ENCODE measurements at regions not wholly inside any gene's neighbourhood (a gene's known extent, or its start where the extent isn't known, plus 50 kb on each side); places are given as distances from the start of the nearest gene placed in this dataset.

GRCh38 chr1:188584119-188584518 is 1755.4 kb downstream of the PLA2G4A start:
- Histone ChIP-seq H4K91ac (ENCODE audit: low read depth, low read length) (no peak overlapping the region), H3K9ac (ENCODE audit: low read length) (no peak overlapping the region), H4K12ac (ENCODE audit: low read depth, low read length) (no peak overlapping the region), H3K4me2 (ENCODE audit: low read length) (no peak overlapping the region), H3K18ac (ENCODE audit: low read length) (no peak overlapping the region), H3K27me3 (ENCODE audit: insufficient read depth, low read length) (no peaks in the 10 kb centered on the region), H3K9me3 (ENCODE audit: insufficient read depth, low read depth, low read length) (no peaks in the 10 kb centered on the region), H3K4ac (ENCODE audit: low read depth, low read length) (no peak overlapping the region), H2AFZ (ENCODE audit: insufficient read depth, low read length, poor library complexity) (no peak overlapping the region), H2BK12ac (ENCODE audit: low read length) (no peak overlapping the region), H3K4me3 (ENCODE audit: low read depth, low read length) (no peak overlapping the region), H2BK120ac (ENCODE audit: insufficient read depth, low read length, poor library complexity) (no peak overlapping the region), H2BK5ac (ENCODE audit: low read depth, low read length, poor library complexity) (no peak overlapping the region), H3K79me1 (ENCODE audit: low read length) (no peaks in the 10 kb centered on the region), H3K4me1 (ENCODE audit: control insufficient read depth in 1 of 2, insufficient read depth in 2 of 2, low read length in 2 of 2) (no peaks in the 10 kb centered on the region), H3K23ac (ENCODE audit: low read length) (no peak overlapping the region), H3K27ac (ENCODE audit: low read depth, low read length) (no peak overlapping the region), H3K14ac (ENCODE audit: low read length) (no peak overlapping the region), H2AK5ac (ENCODE audit: low read length) (no peak overlapping the region), H4K8ac (ENCODE audit: low read depth, low read length) (no peak overlapping the region), H3K79me2 (ENCODE audit: control insufficient read depth, insufficient read depth, low read length, poor library complexity) (no peaks in the 10 kb centered on the region), H3K36me3 (ENCODE audit: control insufficient read depth in 1 of 2, insufficient read depth in 2 of 2, low read length in 2 of 2) (no peaks in the 10 kb centered on the region)
- no peak for DNase-seq
- no CpG with 5 or more reads among the region's 2 CpGs for WGBS (ENCODE audit: extremely low coverage, insufficient coverage, insufficient read length)

- Histone ChIP-seq H3K4me2 (ENCODE audit: low read length) (no peak overlapping the region), H3K27me3 (ENCODE audit: insufficient read depth, low read length) (no peaks in the 10 kb centered on the region), H3K14ac (ENCODE audit: low read length) (no peak overlapping the region), H2BK5ac (ENCODE audit: low read depth, low read length, poor library complexity) (no peak overlapping the region), H3K79me1 (ENCODE audit: low read length) (no peaks in the 10 kb centered on the region), H3K4ac (ENCODE audit: low read depth, low read length) (no peak overlapping the region), H3K4me1 (ENCODE audit: control insufficient read depth in 1 of 2, insufficient read depth in 2 of 2, low read length in 2 of 2) (no peaks in the 10 kb centered on the region), H2BK120ac (ENCODE audit: insufficient read depth, low read length, poor library complexity) (no peak overlapping the region), H4K91ac (ENCODE audit: low read depth, low read length) (no peak overlapping the region), H3K27ac (ENCODE audit: low read depth, low read length) (no peak overlapping the region), H4K8ac (ENCODE audit: low read depth, low read length) (no peak overlapping the region), H3K4me3 (ENCODE audit: low read depth, low read length) (no peak overlapping the region), H3K18ac (ENCODE audit: low read length) (no peak overlapping the region), H3K23ac (ENCODE audit: low read length) (no peak overlapping the region), H2AK5ac (ENCODE audit: low read length) (no peak overlapping the region), H2BK12ac (ENCODE audit: low read length) (no peak overlapping the region), H3K79me2 (ENCODE audit: control insufficient read depth, insufficient read depth, low read length, poor library complexity) (no peaks in the 10 kb centered on the region), H4K12ac (ENCODE audit: low read depth, low read length) (no peak overlapping the region), H3K9ac (ENCODE audit: low read length) (no peak overlapping the region), H3K9me3 (ENCODE audit: insufficient read depth, low read depth, low read length) (no peaks in the 10 kb centered on the region), H3K36me3 (ENCODE audit: control insufficient read depth in 1 of 2, insufficient read depth in 2 of 2, low read length in 2 of 2) (no peaks in the 10 kb centered on the region), H2AFZ (ENCODE audit: insufficient read depth, low read length, poor library complexity) (no peak overlapping the region)
- no peak for DNase-seq
- no CpG with 5 or more reads among the region's 1 CpG for WGBS (ENCODE audit: extremely low coverage, insufficient coverage, insufficient read length)
Measured at GRCh38 chr1:188590641-188591040, 1761.9 kb downstream of the PLA2G4A start.

- no peak overlapping the region for H4K12ac ChIP-seq (ENCODE audit: low read depth, low read length)
- no peak overlapping the region for H2AFZ ChIP-seq (ENCODE audit: insufficient read depth, low read length, poor library complexity)
- no peaks in the 10 kb centered on the region for H3K36me3 ChIP-seq (ENCODE audit: control insufficient read depth in 1 of 2, insufficient read depth in 2 of 2, low read length in 2 of 2)
- no peaks in the 10 kb centered on the region for H3K4me1 ChIP-seq (ENCODE audit: control insufficient read depth in 1 of 2, insufficient read depth in 2 of 2, low read length in 2 of 2)
- H3K79me1 ChIP-seq (ENCODE audit: low read length) = no peaks in the 10 kb centered on the region
- H2BK5ac ChIP-seq (ENCODE audit: low read depth, low read length, poor library complexity) = no peak overlapping the region
- H3K79me2 ChIP-seq (ENCODE audit: control insufficient read depth, insufficient read depth, low read length, poor library complexity) = no peaks in the 10 kb centered on the region
- H3K23ac ChIP-seq (ENCODE audit: low read length) = no peak overlapping the region
- no peak for DNase-seq
- no CpG with 5 or more reads among the region's 5 CpGs for WGBS (ENCODE audit: extremely low coverage, insufficient coverage, insufficient read length)
- H3K27me3 ChIP-seq (ENCODE audit: insufficient read depth, low read length) = no peaks in the 10 kb centered on the region
- no peak overlapping the region for H2BK120ac ChIP-seq (ENCODE audit: insufficient read depth, low read length, poor library complexity)
- H3K9ac ChIP-seq (ENCODE audit: low read length) = no peak overlapping the region
- H3K18ac ChIP-seq (ENCODE audit: low read length) = no peak overlapping the region
- no peaks in the 10 kb centered on the region for H3K9me3 ChIP-seq (ENCODE audit: insufficient read depth, low read depth, low read length)
- no peak overlapping the region for H3K4me2 ChIP-seq (ENCODE audit: low read length)
- H3K27ac ChIP-seq (ENCODE audit: low read depth, low read length) = no peak overlapping the region
- H3K4ac ChIP-seq (ENCODE audit: low read depth, low read length) = no peak overlapping the region
- H4K8ac ChIP-seq (ENCODE audit: low read depth, low read length) = no peak overlapping the region
- no peak overlapping the region for H2BK12ac ChIP-seq (ENCODE audit: low read length)
- no peak overlapping the region for H4K91ac ChIP-seq (ENCODE audit: low read depth, low read length)
- H2AK5ac ChIP-seq (ENCODE audit: low read length) = no peak overlapping the region
- no peak overlapping the region for H3K4me3 ChIP-seq (ENCODE audit: low read depth, low read length)
- no peak overlapping the region for H3K14ac ChIP-seq (ENCODE audit: low read length)
Measured at GRCh38 chr1:188594542-188595235, 1765.9 kb downstream of the PLA2G4A start.

- Histone ChIP-seq H3K79me1 (ENCODE audit: low read length) (no peaks in the 10 kb centered on the region), H2BK12ac (ENCODE audit: low read length) (no peak overlapping the region), H2AFZ (ENCODE audit: insufficient read depth, low read length, poor library complexity) (no peak overlapping the region), H4K8ac (ENCODE audit: low read depth, low read length) (peak overlapping the region; percentile 60), H3K36me3 (ENCODE audit: control insufficient read depth in 1 of 2, insufficient read depth in 2 of 2, low read length in 2 of 2) (no peaks in the 10 kb centered on the region), H3K79me2 (ENCODE audit: control insufficient read depth, insufficient read depth, low read length, poor library complexity) (no peaks in the 10 kb centered on the region), H3K4me3 (ENCODE audit: low read depth, low read length) (no peak overlapping the region), H3K27ac (ENCODE audit: low read depth, low read length) (peak overlapping the region; percentile 67), H2BK5ac (ENCODE audit: low read depth, low read length, poor library complexity) (no peak overlapping the region), H3K18ac (ENCODE audit: low read length) (no peak overlapping the region), H3K4me2 (ENCODE audit: low read length) (no peak overlapping the region), H4K91ac (ENCODE audit: low read depth, low read length) (no peak overlapping the region), H4K12ac (ENCODE audit: low read depth, low read length) (no peak overlapping the region), H3K23ac (ENCODE audit: low read length) (no peak overlapping the region), H2BK120ac (ENCODE audit: insufficient read depth, low read length, poor library complexity) (no peak overlapping the region), H2AK5ac (ENCODE audit: low read length) (no peak overlapping the region), H3K9ac (ENCODE audit: low read length) (no peak overlapping the region), H3K27me3 (ENCODE audit: insufficient read depth, low read length) (no peaks in the 10 kb centered on the region), H3K4me1 (ENCODE audit: control insufficient read depth in 1 of 2, insufficient read depth in 2 of 2, low read length in 2 of 2) (no peaks in the 10 kb centered on the region), H3K4ac (ENCODE audit: low read depth, low read length) (no peak overlapping the region), H3K9me3 (ENCODE audit: insufficient read depth, low read depth, low read length) (no peaks in the 10 kb centered on the region), H3K14ac (ENCODE audit: low read length) (no peak overlapping the region)
- WGBS (ENCODE audit: extremely low coverage, insufficient coverage, insufficient read length) = no CpG with 5 or more reads among the region's 2 CpGs
- no peak for DNase-seq
Measured at GRCh38 chr1:188599313-188599712, 1770.6 kb downstream of the PLA2G4A start.

Data from trophoblast cell (in vitro differentiated cells and primary cell).